H9 (cell line): ENCODE measurements at regions not wholly inside any gene's neighbourhood (a gene's known extent, or its start where the extent isn't known, plus 50 kb on each side); places are given as distances from the start of the nearest gene placed in this dataset.

Source experiments
- DNase-seq: peaks from one replicate; pipeline ENCODE4 v3.0.0-alpha.2; 2017
- H2AFZ ChIP-seq: one replicate; pipeline ENCODE4 v1.6.1; 2013; ENCODE audit warnings: mild to moderate bottlenecking, low read length, control low read depth, moderate library complexity
- H2AK5ac ChIP-seq: 2 replicates; pipeline ENCODE4 v1.6.1; 2013; ENCODE audit warnings: low read length, control low read depth, mixed read lengths; ENCODE audit not compliant: insufficient read length
- H2BK120ac ChIP-seq: one replicate; pipeline ENCODE4 v1.6.1; 2013; ENCODE audit warnings: low read depth, mild to moderate bottlenecking, low read length, control low read depth, inconsistent platforms; ENCODE audit not compliant: poor library complexity, severe bottlenecking
- H2BK12ac ChIP-seq: 2 replicates; pipeline ENCODE4 v1.6.1; 2013; ENCODE audit warnings: low read length, control low read depth, mixed read lengths, low read depth; ENCODE audit not compliant: insufficient read length
- H2BK15ac ChIP-seq: 2 replicates; pipeline ENCODE4 v1.6.1; 2013; ENCODE audit warnings: low read depth, low read length, control low read depth
- H2BK20ac ChIP-seq: one replicate; pipeline ENCODE4 v1.6.1; 2013; ENCODE audit warnings: low read depth, mild to moderate bottlenecking, low read length, control low read depth, inconsistent platforms; ENCODE audit not compliant: poor library complexity, severe bottlenecking
- H2BK5ac ChIP-seq: 2 replicates; pipeline ENCODE4 v1.6.1; 2013; ENCODE audit warnings: low read length, control low read depth, mixed read lengths; ENCODE audit not compliant: insufficient read length
- H3K14ac ChIP-seq: 2 replicates; pipeline ENCODE4 v1.6.1; 2013; ENCODE audit warnings: low read length, control low read depth; ENCODE audit not compliant: insufficient read depth
- H3K18ac ChIP-seq: 2 replicates; pipeline ENCODE4 v1.6.1; 2013; ENCODE audit warnings: low read depth, mild to moderate bottlenecking, mixed read lengths, low read length, control low read depth; ENCODE audit not compliant: insufficient read length
- H3K23ac ChIP-seq: 2 replicates; pipeline ENCODE4 v1.6.1; 2013; ENCODE audit warnings: low read length, control low read depth, mixed read lengths, low read depth; ENCODE audit not compliant: insufficient read length
- H3K23me2 ChIP-seq: 2 replicates; pipeline ENCODE4 v1.6.1; 2013; ENCODE audit warnings: low read depth, mild to moderate bottlenecking, mixed read lengths, low read length, control low read depth; ENCODE audit not compliant: insufficient read length, poor library complexity, severe bottlenecking
- H3K27ac ChIP-seq: 2 replicates; pipeline ENCODE4 v1.5.1; 2013; ENCODE audit warnings: low read length, control low read depth, mixed read lengths, low read depth; ENCODE audit not compliant: insufficient read length
- H3K27me3 ChIP-seq: 2 replicates; pipeline ENCODE4 v1.6.1; 2013; ENCODE audit warnings: low read length, control low read depth, inconsistent platforms; ENCODE audit not compliant: insufficient read depth
- H3K4ac ChIP-seq: 2 replicates; pipeline ENCODE4 v1.6.1; 2013; ENCODE audit warnings: low read depth, mild to moderate bottlenecking, control low read depth, inconsistent platforms, low read length, moderate library complexity
- H3K4me1 ChIP-seq: 2 replicates; pipeline ENCODE4 v1.6.1; 2013; ENCODE audit warnings: low read length, control low read depth, inconsistent platforms; ENCODE audit not compliant: insufficient read depth
- H3K4me2 ChIP-seq: 2 replicates; pipeline ENCODE4 v1.6.1; 2013; ENCODE audit warnings: low read length, control low read depth, mixed read lengths; ENCODE audit not compliant: insufficient read length, insufficient read depth
- H3K56ac ChIP-seq: 2 replicates; pipeline ENCODE4 v1.6.1; 2013; ENCODE audit warnings: low read depth, mild to moderate bottlenecking, mixed read lengths, low read length, control low read depth; ENCODE audit not compliant: insufficient read length
- H3K79me1 ChIP-seq: 2 replicates; pipeline ENCODE4 v1.6.1; 2013; ENCODE audit warnings: low read depth, mild to moderate bottlenecking, moderate library complexity, low read length, control low read depth, inconsistent platforms; ENCODE audit not compliant: insufficient read depth, poor library complexity, severe bottlenecking
- H3K79me2 ChIP-seq: 2 replicates; pipeline ENCODE4 v1.6.1; 2013; ENCODE audit warnings: low read length, control low read depth, inconsistent platforms; ENCODE audit not compliant: insufficient read depth
- H3K9ac ChIP-seq: 2 replicates; pipeline ENCODE4 v1.6.1; 2013; ENCODE audit warnings: low read length, control low read depth, mixed read lengths; ENCODE audit not compliant: insufficient read length; ENCODE audit errors: extremely low read depth
- H3K9me3 ChIP-seq: one replicate; pipeline ENCODE4 v1.6.1; 2013; ENCODE audit warnings: low read depth, low read length, inconsistent platforms; ENCODE audit not compliant: control insufficient read depth
- H3T11ph ChIP-seq: one replicate; pipeline ENCODE4 v1.6.1; 2013; ENCODE audit warnings: mild to moderate bottlenecking, low read length, control low read depth, inconsistent platforms
- H4K20me1 ChIP-seq: one replicate; pipeline ENCODE4 v1.6.1; 2013; ENCODE audit not compliant: control insufficient read depth, insufficient read length, insufficient read depth
- H4K5ac ChIP-seq: 2 replicates; pipeline ENCODE4 v1.6.1; 2013; ENCODE audit warnings: low read depth, mild to moderate bottlenecking, mixed read lengths, low read length, control low read depth; ENCODE audit not compliant: insufficient read length
- H4K8ac ChIP-seq: replicated peaks from 2 replicates; pipeline ENCODE4 v1.6.1; 2013; ENCODE audit warnings: low read length, control low read depth, mixed read lengths, low read depth; ENCODE audit not compliant: insufficient read length
- H4K91ac ChIP-seq: 2 replicates; pipeline ENCODE4 v1.6.1; 2013; ENCODE audit warnings: low read depth, mild to moderate bottlenecking, moderate library complexity, mixed read lengths, low read length, control low read depth; ENCODE audit not compliant: insufficient read length
- H3K27ac Mint-ChIP-seq, 3 experiments: 2 replicates in 2 of 3; 3 replicates in 1 of 3; pipeline ENCODE4 v1.8.0; 2020 to 2021; ENCODE audit warnings: mixed read lengths in 3 of 3, mild to moderate bottlenecking in 1 of 3, moderate library complexity in 1 of 3
- H3K27me3 Mint-ChIP-seq: 2 replicates; pipeline ENCODE4 v1.8.0; 2021; ENCODE audit warnings: low read depth, mild to moderate bottlenecking, moderate library complexity, mixed read lengths
- H3K36me3 Mint-ChIP-seq, 3 experiments: 2 replicates in 2 of 3; 3 replicates in 1 of 3; pipeline ENCODE4 v1.8.0; 2020 to 2021; ENCODE audit warnings: low read depth in 3 of 3, mixed read lengths in 3 of 3; ENCODE audit not compliant: insufficient read depth in 1 of 3
- H3K4me1 Mint-ChIP-seq, 2 experiments: 2 replicates each; pipeline ENCODE4 v1.8.0; 2020; ENCODE audit warnings: mixed read lengths in 2 of 2
- H3K4me3 Mint-ChIP-seq, 2 experiments: 2 replicates in 1 of 2; 3 replicates in 1 of 2; pipeline ENCODE4 v1.8.0; 2020 to 2021; ENCODE audit warnings: mild to moderate bottlenecking in 2 of 2, mixed read lengths in 2 of 2, moderate library complexity in 1 of 2
- H3K9me3 Mint-ChIP-seq, 2 experiments: 2 replicates in 1 of 2; 3 replicates in 1 of 2; pipeline ENCODE4 v1.8.0; 2020; ENCODE audit warnings: mild to moderate bottlenecking in 2 of 2, mixed read lengths in 2 of 2, moderate library complexity in 1 of 2
- WGBS: extraction: QIAGEN DNeasy Blood & Tissue Kit; methylation state at CpG from one replicate; pipeline ENCODE4 v1.1.7; 2013; ENCODE audit warnings: missing lambda C conversion rate, low lambda C conversion rate, mixed read lengths; ENCODE audit not compliant: insufficient read length; ENCODE audit errors: extremely low coverage; 5-methylcytosine and 5-hydroxymethylcytosine counted together
- TF ChIP-seq, protein P1 (sequence below): fragments of 200-600 bp; sonication (generic); conservative IDR thresholded peaks from 3 replicates; pipeline ENCODE4 v1.8.0; 2021; ENCODE audit warnings: antibody characterized with exemption, mild to moderate bottlenecking

- H3K4me1 Mint-ChIP-seq = no peaks in the 10 kb centered on the region
- H3T11ph ChIP-seq = no peak overlapping the region
- H3K56ac ChIP-seq = no peak overlapping the region
- no peaks in the 10 kb centered on the region for H3K23me2 ChIP-seq
- no peak overlapping the region for H4K5ac ChIP-seq
- H3K4me1 ChIP-seq = no peaks in the 10 kb centered on the region
- no peak for DNase-seq
- no peak overlapping the region for H2BK12ac ChIP-seq
- no peak overlapping the region for H4K91ac ChIP-seq
- no peaks in the 10 kb centered on the region for H3K27me3 ChIP-seq
- no peaks in the 10 kb centered on the region for H3K79me2 ChIP-seq
- H3K27me3 Mint-ChIP-seq = no peaks in the 10 kb centered on the region
- H2BK120ac ChIP-seq = no peak overlapping the region
- H2BK5ac ChIP-seq = no peak overlapping the region
- H2AK5ac ChIP-seq = no peak overlapping the region
- H2BK15ac ChIP-seq = no peak overlapping the region
- no peak overlapping the region for H3K4me3 Mint-ChIP-seq
- TF ChIP-seq, protein P1, sequence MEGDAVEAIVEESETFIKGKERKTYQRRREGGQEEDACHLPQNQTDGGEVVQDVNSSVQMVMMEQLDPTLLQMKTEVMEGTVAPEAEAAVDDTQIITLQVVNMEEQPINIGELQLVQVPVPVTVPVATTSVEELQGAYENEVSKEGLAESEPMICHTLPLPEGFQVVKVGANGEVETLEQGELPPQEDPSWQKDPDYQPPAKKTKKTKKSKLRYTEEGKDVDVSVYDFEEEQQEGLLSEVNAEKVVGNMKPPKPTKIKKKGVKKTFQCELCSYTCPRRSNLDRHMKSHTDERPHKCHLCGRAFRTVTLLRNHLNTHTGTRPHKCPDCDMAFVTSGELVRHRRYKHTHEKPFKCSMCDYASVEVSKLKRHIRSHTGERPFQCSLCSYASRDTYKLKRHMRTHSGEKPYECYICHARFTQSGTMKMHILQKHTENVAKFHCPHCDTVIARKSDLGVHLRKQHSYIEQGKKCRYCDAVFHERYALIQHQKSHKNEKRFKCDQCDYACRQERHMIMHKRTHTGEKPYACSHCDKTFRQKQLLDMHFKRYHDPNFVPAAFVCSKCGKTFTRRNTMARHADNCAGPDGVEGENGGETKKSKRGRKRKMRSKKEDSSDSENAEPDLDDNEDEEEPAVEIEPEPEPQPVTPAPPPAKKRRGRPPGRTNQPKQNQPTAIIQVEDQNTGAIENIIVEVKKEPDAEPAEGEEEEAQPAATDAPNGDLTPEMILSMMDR = no peak
- H3K23ac ChIP-seq = no peak overlapping the region
- H3K79me1 ChIP-seq = no peaks in the 10 kb centered on the region
- H3K14ac ChIP-seq = no peak overlapping the region
- no peaks in the 10 kb centered on the region for H3K9me3 ChIP-seq
- no peaks in the 10 kb centered on the region for H4K20me1 ChIP-seq
- no CpG with 5 or more reads among the region's 1 CpG for WGBS
- no peak overlapping the region for H2AFZ ChIP-seq
- H3K4me2 ChIP-seq = no peak overlapping the region
- H3K27ac ChIP-seq = no peak overlapping the region
- H4K8ac ChIP-seq = no peak overlapping the region
- H3K27ac Mint-ChIP-seq = no peak overlapping the region
- no peaks in the 10 kb centered on the region for H3K36me3 Mint-ChIP-seq
- no peak overlapping the region for H3K18ac ChIP-seq
- H3K9ac ChIP-seq = no peak overlapping the region
- H3K9me3 Mint-ChIP-seq = no peaks in the 10 kb centered on the region
- H2BK20ac ChIP-seq = no peak overlapping the region
- no peak overlapping the region for H3K4ac ChIP-seq
Measured at GRCh38 chr5:8362495-8362894, 493.5 kb downstream of the MTRR start.
